ENCODE measurements at regions not wholly inside any gene's neighbourhood (a gene's known extent, or its start where the extent isn't known, plus 50 kb on each side); places are given as distances from the start of the nearest gene placed in this dataset.

- 82% methylated on average over 2 of the region's 2 CpGs for WGBS (ENCODE audit: insufficient coverage, insufficient replicate concordance, low lambda C conversion rate, missing lambda C conversion rate)
- DNase-seq (ENCODE audit: low read depth, low spot score) (no peak), ATAC-seq (no peak), FAIRE-seq (no peak)
- TF ChIP-seq NBN (IDR thresholded peaks at IDR 0.05) (no peak), SP1 (IDR thresholded peaks at IDR 0.05; ENCODE audit: low read depth, low read length) (no peak), CHD4 (IDR thresholded peaks at IDR 0.05) (no peak), EED (IDR thresholded peaks at IDR 0.05; ENCODE audit: low read depth) (no peak), MEF2A (IDR thresholded peaks at IDR 0.05; ENCODE audit: insufficient read depth, low read depth, low read length) (no peak), NR2C1 (IDR thresholded peaks at IDR 0.05) (no peak), TAF1 (IDR thresholded peaks at IDR 0.05; ENCODE audit: borderline replicate concordance, low read depth, low read length) (no peak), CHD2 (IDR thresholded peaks at IDR 0.05; ENCODE audit: borderline replicate concordance, low read depth, low read length) (no peak), ZNF24 (IDR thresholded peaks at IDR 0.05) (no peak), RUNX3 (IDR thresholded peaks at IDR 0.05; ENCODE audit: low read length) (no peak), MYB (IDR thresholded peaks at IDR 0.05; ENCODE audit: borderline replicate concordance, low read depth, low read length) (no peak), EP300 (IDR thresholded peaks at IDR 0.05; ENCODE audit: borderline replicate concordance in 1 of 2, control insufficient read depth in 1 of 2, low read depth in 2 of 2, low read length in 2 of 2) (no peak), TCF12 (IDR thresholded peaks at IDR 0.05; ENCODE audit: low read depth, low read length) (no peak), HDAC6 (IDR thresholded peaks at IDR 0.05; ENCODE audit: unreplicated experiment) (no peak), SUPT20H (IDR thresholded peaks at IDR 0.05; ENCODE audit: borderline replicate concordance, control insufficient read depth, low read depth, low read length) (no peak), ZSCAN29 (IDR thresholded peaks at IDR 0.05) (no peak)
- TF ChIP-seq, protein P1, sequence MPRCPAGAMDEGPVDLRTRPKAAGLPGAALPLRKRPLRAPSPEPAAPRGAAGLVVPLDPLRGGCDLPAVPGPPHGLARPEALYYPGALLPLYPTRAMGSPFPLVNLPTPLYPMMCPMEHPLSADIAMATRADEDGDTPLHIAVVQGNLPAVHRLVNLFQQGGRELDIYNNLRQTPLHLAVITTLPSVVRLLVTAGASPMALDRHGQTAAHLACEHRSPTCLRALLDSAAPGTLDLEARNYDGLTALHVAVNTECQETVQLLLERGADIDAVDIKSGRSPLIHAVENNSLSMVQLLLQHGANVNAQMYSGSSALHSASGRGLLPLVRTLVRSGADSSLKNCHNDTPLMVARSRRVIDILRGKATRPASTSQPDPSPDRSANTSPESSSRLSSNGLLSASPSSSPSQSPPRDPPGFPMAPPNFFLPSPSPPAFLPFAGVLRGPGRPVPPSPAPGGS (IDR thresholded peaks at IDR 0.05; ENCODE audit: borderline replicate concordance, insufficient read depth, low read depth, low read length, poor library complexity, severe bottlenecking) = no peak
- TF ChIP-seq, protein P2, sequence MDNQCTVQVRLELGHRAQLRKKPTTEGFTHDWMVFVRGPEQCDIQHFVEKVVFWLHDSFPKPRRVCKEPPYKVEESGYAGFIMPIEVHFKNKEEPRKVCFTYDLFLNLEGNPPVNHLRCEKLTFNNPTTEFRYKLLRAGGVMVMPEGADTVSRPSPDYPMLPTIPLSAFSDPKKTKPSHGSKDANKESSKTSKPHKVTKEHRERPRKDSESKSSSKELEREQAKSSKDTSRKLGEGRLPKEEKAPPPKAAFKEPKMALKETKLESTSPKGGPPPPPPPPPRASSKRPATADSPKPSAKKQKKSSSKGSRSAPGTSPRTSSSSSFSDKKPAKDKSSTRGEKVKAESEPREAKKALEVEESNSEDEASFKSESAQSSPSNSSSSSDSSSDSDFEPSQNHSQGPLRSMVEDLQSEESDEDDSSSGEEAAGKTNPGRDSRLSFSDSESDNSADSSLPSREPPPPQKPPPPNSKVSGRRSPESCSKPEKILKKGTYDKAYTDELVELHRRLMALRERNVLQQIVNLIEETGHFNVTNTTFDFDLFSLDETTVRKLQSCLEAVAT (IDR thresholded peaks at IDR 0.05) = no peak
- ChIA-PET POLR2A (no interaction called here), SMC1A (ENCODE audit: uncharacterized antibody, unreplicated experiment) (no interaction called here), CTCF (no interaction called here), RAD21 (ENCODE audit: unreplicated experiment) (no interaction called here)
- H3K4me1 ChIP-seq (ENCODE audit: control insufficient read depth, insufficient read depth, low read length) = peaks cover 2% of the 10 kb centered on the region
- no peak overlapping the region for H3K4me3 ChIP-seq
- H4K20me1 ChIP-seq (ENCODE audit: control insufficient read depth, insufficient read depth) = no peaks in the 10 kb centered on the region
- BruUV-seq (replicated peaks) = no TSS peak
- H3K9ac ChIP-seq (ENCODE audit: control insufficient read depth, insufficient read depth, low read length) = no peak overlapping the region
- H2AFZ ChIP-seq (ENCODE audit: control insufficient read depth, low read depth, low read length) = no peak overlapping the region
- no peaks in the 10 kb centered on the region for H3K79me2 ChIP-seq (ENCODE audit: control insufficient read depth, insufficient read depth, low read length)
- H3K4me2 ChIP-seq (ENCODE audit: control insufficient read depth, insufficient read depth) = no peak overlapping the region
- no peaks in the 10 kb centered on the region for H3K36me3 ChIP-seq (ENCODE audit: control insufficient read depth in 2 of 2, insufficient read depth in 2 of 2, low read length in 1 of 2)
- H3K9me3 ChIP-seq (replicated peaks; ENCODE audit: control insufficient read depth, insufficient read depth, low read length) = no peaks in the 10 kb centered on the region
- intact Hi-C loops (cut with micrococcal nuclease; ENCODE audit: unreplicated experiment) = no loop called here
- H3K27ac ChIP-seq (ENCODE audit: control insufficient read depth, insufficient read depth) = no peak overlapping the region
- H3K27me3 ChIP-seq (replicated peaks in 1 of 2; ENCODE audit: control insufficient read depth in 2 of 2, insufficient read depth in 2 of 2, low read length in 1 of 2) = 0 out of 4 replicates have a peak, but pooled peaks cover 0 to 3% of the 10 kb centered on the region in 2 experiments
- in situ Hi-C loops (cut with MboI) = no loop called here
Measured at GRCh38 chr20:48536206-48536605, 291.6 kb downstream of the PREX1 start.
